SH-SY5Y (cell line): ENCODE measurements at regions not wholly inside any gene's neighbourhood (a gene's known extent, or its start where the extent isn't known, plus 50 kb on each side); places are given as distances from the start of the nearest gene placed in this dataset.

Experiments used
- GATA2 ChIP-seq: IDR thresholded peaks from 2 replicates; pipeline ENCODE4 v1.6.1; 2011; ENCODE audit warnings: mild to moderate bottlenecking, low read depth, low read length
- GATA3 ChIP-seq: IDR thresholded peaks from 2 replicates; pipeline ENCODE4 v1.6.1; 2011; ENCODE audit warnings: low read depth, mild to moderate bottlenecking, low read length, moderate library complexity

DNA sequence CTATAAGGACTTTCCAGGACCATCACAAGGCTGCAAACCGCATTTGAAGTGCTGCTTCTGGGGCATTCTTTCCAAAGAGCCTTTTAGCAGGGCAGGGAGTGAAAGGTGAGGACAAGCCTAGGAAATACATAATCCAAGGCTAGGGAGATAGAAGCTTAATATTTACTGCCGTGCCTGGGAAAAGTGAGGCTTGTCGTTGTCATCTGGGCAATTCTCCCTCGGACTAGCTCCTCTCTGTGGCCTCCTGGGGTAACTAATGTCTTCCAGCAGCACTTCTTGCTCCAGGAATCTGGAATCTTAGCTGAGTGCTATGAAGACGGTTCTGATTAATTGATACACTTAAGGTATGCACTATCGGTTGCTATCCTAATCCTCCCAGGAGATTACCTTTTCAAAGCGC lies 69.3 kb upstream of the ATL2 start:
- no peak for TF ChIP-seq GATA3
- TF ChIP-seq GATA2: no peak
